NCI-H1092 treated with DMSO at 0.1 percent for 48 hours (cell line): ENCODE measurements at regions not wholly inside any gene's neighbourhood (a gene's known extent, or its start where the extent isn't known, plus 50 kb on each side); places are given as distances from the start of the nearest gene placed in this dataset.

Experiments used
- DNase-seq: peaks from one replicate; lab custom pipeline; 2025; lab: John Stamatoyannopoulos, UW

DNA sequence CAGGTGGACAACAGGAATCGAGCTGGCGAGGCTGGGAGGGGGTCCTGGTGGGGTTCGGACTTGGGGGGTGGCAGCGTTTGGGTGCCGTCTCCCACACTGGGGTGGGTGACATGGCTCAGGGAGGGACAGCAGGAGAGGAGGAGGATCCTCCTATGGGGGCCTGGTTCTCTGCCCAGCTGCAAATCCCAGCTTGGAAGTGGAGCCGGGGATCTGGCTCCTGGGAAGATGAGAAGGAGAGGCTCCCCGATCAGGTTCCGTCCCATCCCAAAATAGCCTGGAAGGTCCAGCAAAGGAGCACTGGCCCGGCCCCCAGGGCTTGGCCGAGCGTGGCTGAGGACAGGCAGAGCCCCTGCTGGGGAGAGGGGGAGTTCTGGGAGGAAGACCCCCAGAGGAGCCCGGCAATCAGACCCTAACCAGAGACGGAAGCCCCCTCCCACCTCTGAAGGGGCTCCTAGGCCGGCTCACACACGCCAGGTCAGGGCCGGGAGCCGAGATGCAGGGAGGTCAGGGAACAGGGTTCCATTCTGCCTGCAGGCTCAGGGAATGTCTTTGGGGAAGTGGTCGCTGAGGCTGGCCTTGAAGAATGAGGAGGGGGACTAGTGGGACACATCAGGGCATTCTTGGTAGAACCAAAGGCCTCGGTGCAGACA, 143.7 kb downstream of the ENGASE start:
- no peak for DNase-seq

- DNase-seq: no peak
Observed at GRCh38 chr17:79217473-79218135, 143.0 kb downstream of the ENGASE start.

- DNase-seq: no peak
Observed at GRCh38 chr17:79216826-79217225, 142.2 kb downstream of the ENGASE start.

DNA sequence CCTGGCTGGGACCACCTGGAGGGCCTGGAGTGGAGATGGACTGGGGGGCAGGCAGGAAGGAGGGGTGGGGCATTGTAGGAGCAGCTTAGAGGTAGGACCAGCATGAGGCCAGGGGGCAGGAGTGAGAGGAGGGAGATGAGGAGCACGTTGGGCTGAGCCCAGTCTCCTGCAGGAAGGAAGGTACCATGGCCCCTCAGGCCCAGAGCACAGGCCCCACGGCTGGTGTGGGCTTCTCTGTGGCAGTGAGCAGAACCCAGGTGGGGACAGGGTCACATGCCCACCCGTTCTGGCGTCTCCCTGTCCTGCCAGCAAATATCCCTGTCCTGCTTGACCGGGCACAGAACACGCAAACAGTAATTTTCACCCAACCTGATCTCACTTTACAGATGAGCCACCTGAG, 141.8 kb downstream of the ENGASE start:
- DNase-seq: no peak

DNA sequence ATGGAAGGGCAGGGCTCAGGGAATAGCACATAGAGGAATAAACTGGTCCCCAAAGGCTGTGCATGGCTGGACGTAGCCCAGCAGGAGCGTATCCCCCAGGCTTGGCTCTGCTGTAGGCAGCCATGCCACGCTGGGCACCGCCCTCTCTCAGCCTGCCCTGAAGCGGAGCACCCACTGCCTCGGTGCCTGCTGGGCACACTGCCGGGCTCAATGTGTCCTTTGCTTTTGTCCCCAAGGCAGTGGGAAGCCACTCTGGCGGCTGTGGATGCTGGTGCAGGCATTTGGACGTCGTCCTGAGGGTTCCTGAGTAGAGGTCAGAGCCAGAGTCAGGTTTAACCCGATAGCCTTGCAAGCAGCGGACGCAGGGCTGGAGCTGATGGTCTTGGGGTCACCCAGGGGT, 141.0 kb downstream of the ENGASE start:
- no peak for DNase-seq

DNA sequence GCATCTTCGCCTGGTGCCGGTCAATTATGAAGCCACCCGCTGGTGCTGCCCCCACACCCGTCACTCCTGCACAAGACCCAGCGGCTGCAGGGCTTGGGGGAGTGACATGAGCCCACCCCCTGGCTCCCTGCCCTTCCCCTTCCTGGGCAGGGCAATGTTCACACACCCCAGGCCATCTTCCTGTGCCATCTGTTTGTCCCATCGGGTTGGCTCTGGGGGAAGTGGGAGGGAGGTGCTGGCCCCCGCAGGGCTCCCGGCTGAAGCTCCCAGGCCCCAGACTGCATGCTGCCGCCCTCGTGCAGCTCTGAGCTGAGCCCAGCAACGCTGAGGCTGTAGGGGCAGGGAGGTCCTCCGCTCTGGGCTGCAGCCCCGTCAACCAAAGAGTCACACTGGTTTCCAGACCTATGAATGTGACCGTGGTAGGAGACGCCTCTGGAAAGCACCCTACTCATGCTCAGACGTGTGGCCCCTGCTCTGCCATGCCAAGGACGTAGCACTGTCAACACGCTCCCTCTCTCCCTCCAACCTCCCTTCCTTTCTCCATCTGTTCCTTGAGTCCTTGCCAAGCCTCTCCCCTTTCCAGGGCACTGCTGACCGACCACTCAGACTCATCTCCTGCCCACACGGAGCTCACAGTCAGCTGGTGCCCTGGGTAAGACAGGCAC, 140.4 kb downstream of the ENGASE start:
- peak; percentile 7 for DNase-seq

- no peak for DNase-seq
Observed at GRCh38 chr17:79214459-79214858, 139.8 kb downstream of the ENGASE start.

GRCh38 chr17:79213305-79213704, 138.7 kb downstream of the ENGASE start:
- DNase-seq: no peak

DNA sequence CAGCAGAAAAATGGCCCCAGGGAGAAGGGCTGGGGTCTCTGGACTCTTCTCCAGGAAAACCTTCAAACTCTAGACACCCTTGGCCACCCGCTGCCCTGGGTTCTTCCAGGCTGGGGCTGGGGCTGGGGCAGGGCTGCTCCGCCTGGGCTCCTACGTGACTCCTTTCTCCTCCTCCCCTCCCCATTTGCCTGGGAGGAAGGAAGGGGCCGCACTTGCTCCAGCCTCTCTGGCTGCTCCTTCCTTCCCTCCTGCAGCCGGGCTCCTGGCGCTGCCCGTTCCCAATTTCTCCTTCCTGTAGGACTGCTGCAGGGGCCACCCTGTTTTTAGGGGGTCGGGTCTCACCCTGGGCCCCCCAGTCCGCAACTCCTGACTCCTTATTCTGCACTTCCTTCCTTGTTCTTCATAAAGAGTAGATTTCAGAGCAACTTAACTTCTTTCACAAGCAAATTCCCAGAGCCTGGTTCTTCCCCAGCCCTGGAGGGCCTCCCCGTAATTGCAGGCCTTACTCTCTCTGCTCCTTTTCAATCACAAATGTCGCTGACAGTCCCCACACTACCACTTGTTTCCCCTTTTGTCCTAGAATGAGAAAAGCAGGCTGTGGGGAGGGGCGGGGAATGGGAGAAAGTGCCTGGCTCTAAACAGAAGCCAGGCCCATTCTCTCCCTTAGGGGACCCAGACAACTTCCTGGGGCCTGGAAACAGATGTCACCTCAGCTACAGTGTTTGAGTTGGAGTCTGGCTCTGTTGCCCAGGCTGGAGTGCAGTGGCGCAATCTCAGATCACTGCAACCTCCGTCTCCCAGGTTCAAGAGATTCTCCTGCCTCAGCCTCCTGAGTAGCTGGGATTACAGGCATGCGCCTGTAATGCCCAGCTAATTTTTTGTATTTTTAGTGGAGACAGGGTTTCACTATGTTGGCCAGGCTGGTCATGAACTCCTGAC, 137.8 kb downstream of the ENGASE start:
- DNase-seq: no peak

- DNase-seq: no peak
Observed at GRCh38 chr17:79211061-79211770, 136.6 kb downstream of the ENGASE start.

GRCh38 chr17:79210638-79211037, 136.0 kb downstream of the ENGASE start:
- no peak for DNase-seq

DNA sequence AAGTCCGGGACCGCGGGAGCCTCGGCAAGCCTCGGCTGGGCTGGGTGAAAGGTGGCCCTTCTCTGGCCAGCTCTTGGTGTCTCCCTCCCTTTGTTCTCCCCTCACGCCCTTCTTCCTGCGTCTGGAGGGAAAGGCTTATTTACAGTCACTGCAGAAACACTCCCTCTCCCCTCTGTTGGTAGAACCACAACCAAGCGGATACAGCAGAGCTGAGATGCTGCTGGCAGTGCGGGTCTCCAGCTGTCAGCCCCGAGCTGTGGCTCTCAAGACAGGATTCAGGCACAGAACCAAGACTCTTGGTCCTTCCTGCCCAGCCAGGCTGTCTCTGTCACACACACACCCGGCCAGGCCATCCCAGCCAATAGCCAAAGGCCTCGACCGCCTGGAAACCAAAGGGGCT, 133.3 kb downstream of the ENGASE start:
- DNase-seq: no peak

- DNase-seq: no peak
Observed at GRCh38 chr17:79205688-79206205, 131.1 kb downstream of the ENGASE start.

DNA sequence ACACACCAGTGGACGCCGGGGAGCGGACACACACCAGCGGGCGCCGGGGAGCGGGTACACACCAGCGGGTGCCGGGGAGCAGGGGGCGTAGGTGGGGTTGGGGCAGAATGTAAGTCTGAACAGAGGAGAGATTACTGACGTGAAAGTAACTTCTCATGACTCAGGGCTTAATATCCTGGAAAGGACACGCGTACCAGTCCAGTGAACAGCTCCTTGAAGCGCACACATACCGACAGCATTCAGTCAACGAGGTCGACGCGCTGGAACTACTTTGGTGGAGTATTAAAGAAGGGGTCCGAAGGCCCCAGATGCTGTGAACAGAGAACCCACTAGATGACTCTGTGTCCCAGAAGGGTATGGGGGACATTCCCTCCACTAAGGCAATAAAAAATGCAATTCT, 129.6 kb downstream of the ENGASE start:
- DNase-seq: no peak

DNA sequence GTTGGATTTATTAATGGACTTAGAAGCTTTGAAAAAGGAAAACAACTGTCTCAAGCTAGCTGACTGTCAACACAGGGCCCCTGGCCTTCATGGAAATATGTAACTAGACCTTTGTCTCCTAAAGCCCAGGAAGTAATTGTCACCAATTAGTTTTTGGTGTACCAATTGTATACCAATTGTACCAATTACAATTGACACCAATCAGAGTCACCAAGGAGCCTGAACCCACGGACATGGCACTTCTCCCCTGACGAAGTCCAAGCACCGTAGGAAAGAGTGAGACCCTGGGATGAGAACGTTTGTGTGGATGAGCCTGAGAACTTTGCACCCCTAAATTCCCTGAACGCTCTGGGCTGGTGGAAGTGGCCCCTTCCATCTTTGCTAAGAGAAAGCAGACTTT, 129.0 kb downstream of the ENGASE start:
- no peak for DNase-seq

GRCh38 chr17:79203016-79203415, 128.4 kb downstream of the ENGASE start:
- no peak for DNase-seq

GRCh38 chr17:79202480-79202879, 127.9 kb downstream of the ENGASE start:
- no peak for DNase-seq

- no peak for DNase-seq
Observed at GRCh38 chr17:79201536-79202227, 127.1 kb downstream of the ENGASE start.

- no peak for DNase-seq
Observed at GRCh38 chr17:79201119-79201518, 126.5 kb downstream of the ENGASE start.

DNA sequence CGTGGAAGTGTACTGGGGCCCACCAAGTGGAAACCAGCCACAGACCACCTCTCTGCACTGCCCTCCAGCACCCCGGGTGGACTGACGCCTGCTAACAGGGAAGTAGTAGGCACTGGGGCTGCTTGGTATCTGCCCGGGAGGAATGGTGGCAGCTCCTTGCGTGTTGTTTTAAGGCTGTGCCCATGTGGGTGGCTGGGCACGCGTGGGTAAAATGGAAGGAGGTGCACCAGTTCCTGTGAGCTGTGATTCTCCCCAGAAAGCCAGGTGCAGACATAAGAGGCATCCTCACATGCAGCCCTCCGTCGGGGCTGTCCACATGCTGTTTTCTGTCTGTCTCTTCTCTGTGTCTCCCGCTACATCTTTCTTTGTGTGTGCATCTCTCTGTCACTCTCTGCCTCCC, 122.3 kb downstream of the ENGASE start:
- no peak for DNase-seq
